Testis (tissue), 2 donors: ENCODE measurements at regions not wholly inside any gene's neighbourhood (a gene's known extent, or its start where the extent isn't known, plus 50 kb on each side); places are given as distances from the start of the nearest gene placed in this dataset.
"Not testable (repeated sequence)": the region's sequence is repeated elsewhere in the genome, so short reads cannot be mapped to it uniquely, and the experiment has no call there.

Experiments
- DNase-seq: peaks from one replicate; pipeline ENCODE4 v3.0.0-alpha.2; 2019
- H3K27ac ChIP-seq, 2 donors: fragments of 200-600 bp; sonication (generic); one replicate each; pipeline ENCODE4 v1.5.1; 2019
- H3K27me3 ChIP-seq: fragments of 200-600 bp; sonication (generic); one replicate; pipeline ENCODE4 v1.5.1; 2019
- H3K36me3 ChIP-seq: fragments of 200-600 bp; sonication (generic); one replicate; pipeline ENCODE4 v1.5.1; 2017; ENCODE audit warnings: low read depth; ENCODE audit errors: missing control alignments
- H3K4me1 ChIP-seq: fragments of 200-600 bp; sonication (generic); one replicate; pipeline ENCODE4 v1.5.1; 2019
- H3K4me3 ChIP-seq, 2 donors: fragments of 200-600 bp; sonication (generic); one replicate each; pipeline ENCODE4 v1.5.1; 2017 to 2019
- H3K9me3 ChIP-seq: fragments of 200-600 bp; sonication (generic); one replicate; pipeline ENCODE4 v1.5.1; 2017
- POLR2A ChIP-seq: fragments of 450-650 bp; IDR thresholded peaks from one replicate; pipeline ENCODE4 v1.6.1; 2017; ENCODE audit warnings: antibody characterized with exemption, mild to moderate bottlenecking, moderate library complexity
- WGBS, 2 donors: methylation state at CpG; one replicate each; pipeline ENCODE4 v1.1.5; 2018; 5-methylcytosine and 5-hydroxymethylcytosine counted together
- intact Hi-C: fragments of 100-400 bp; cut with DNase I; formaldehyde crosslinking; loops from one replicate; pipeline ENCODE4 v1.15.1; 2023; ENCODE audit warnings: low total_unique reads
- TF ChIP-seq, protein P1 (sequence below), 3 experiments: fragments of 450-650 bp in 2 of 3; fragments of 200-600 bp in 1 of 3; sonication (generic) in 1 of 3; IDR thresholded peaks; one replicate each; pipeline ENCODE4 v1.5.1; 2016 to 2019; ENCODE audit warnings: antibody characterized with exemption in 3 of 3, mild to moderate bottlenecking in 2 of 3, moderate library complexity in 1 of 3

- Histone ChIP-seq H3K4me3 (no peak overlapping the region), H3K9me3 (no peaks in the 10 kb centered on the region), H3K4me1 (no peaks in the 10 kb centered on the region), H3K27me3 (no peaks in the 10 kb centered on the region), H3K36me3 (no peaks in the 10 kb centered on the region), H3K27ac (no peak overlapping the region)
- no peak for TF ChIP-seq POLR2A
- TF ChIP-seq, protein P1, sequence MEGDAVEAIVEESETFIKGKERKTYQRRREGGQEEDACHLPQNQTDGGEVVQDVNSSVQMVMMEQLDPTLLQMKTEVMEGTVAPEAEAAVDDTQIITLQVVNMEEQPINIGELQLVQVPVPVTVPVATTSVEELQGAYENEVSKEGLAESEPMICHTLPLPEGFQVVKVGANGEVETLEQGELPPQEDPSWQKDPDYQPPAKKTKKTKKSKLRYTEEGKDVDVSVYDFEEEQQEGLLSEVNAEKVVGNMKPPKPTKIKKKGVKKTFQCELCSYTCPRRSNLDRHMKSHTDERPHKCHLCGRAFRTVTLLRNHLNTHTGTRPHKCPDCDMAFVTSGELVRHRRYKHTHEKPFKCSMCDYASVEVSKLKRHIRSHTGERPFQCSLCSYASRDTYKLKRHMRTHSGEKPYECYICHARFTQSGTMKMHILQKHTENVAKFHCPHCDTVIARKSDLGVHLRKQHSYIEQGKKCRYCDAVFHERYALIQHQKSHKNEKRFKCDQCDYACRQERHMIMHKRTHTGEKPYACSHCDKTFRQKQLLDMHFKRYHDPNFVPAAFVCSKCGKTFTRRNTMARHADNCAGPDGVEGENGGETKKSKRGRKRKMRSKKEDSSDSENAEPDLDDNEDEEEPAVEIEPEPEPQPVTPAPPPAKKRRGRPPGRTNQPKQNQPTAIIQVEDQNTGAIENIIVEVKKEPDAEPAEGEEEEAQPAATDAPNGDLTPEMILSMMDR (IDR thresholded peaks at IDR 0.05) = no peak
- 80 to 96% methylated on average over 1 of the region's 1 CpG for WGBS, 2 donors
- intact Hi-C loops = no loop called here
- no peak for DNase-seq
These were observed 86.5 kb upstream of the SYN3 start for GRCh38 chr22:33144721-33145120.

DNA sequence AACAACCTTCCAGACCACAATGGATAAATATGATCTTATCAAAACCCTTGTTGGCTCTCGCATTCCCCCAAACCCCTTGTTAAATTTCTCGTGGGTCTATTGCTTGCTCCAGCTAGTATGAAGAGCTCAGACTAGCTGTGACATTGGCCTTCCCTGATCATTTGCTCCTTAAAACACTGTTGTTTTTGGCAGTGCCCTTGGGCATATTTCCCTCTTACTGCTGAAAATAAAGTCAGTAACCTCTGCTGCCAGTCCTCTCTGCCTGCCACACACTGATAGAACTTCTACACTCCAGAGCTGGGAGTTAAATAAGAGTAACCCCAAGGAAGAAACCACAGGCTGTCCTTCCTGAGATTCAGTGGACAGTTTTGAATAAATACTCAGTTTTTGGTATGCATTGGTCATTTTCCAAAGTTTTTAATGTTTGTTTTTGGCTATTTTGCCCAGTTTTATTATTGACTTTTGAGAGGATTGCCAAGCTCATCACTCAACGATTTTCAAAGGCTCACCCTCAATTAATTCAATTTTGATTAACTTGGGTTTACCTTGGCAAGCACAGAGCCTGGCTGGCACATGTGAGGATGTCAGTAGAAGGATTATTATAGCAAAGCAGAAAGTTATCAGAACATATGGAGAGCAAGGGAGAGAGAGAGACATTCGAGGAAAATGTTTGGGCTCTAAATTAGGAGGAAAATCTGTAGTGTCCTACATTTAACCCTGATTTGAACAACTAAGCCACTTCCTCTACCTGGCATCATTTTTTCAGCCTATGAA lies 84.3 kb upstream of the SYN3 start:
- intact Hi-C loops = no loop called here
- WGBS, 2 donors = 71 to 72% methylated on average over 4 of the region's 4 CpGs
- Histone ChIP-seq H3K4me1 (no peaks in the 10 kb centered on the region), H3K4me3 (no peak overlapping the region), H3K27ac (no peak overlapping the region), H3K36me3 (no peaks in the 10 kb centered on the region), H3K27me3 (no peaks in the 10 kb centered on the region), H3K9me3 (no peaks in the 10 kb centered on the region)
- no peak for DNase-seq
- TF ChIP-seq POLR2A = no peak
- TF ChIP-seq, protein P1 (IDR thresholded peaks at IDR 0.05) = no peak

- no peaks in the 10 kb centered on the region for H3K9me3 ChIP-seq
- DNase-seq = no peak
- no peaks in the 10 kb centered on the region for H3K4me1 ChIP-seq
- no peaks in the 10 kb centered on the region for H3K27me3 ChIP-seq
- intact Hi-C loops = no loop called here
- TF ChIP-seq POLR2A = no peak
- TF ChIP-seq, protein P1 (IDR thresholded peaks at IDR 0.05) = no peak
- no peak overlapping the region for H3K27ac ChIP-seq
- no peaks in the 10 kb centered on the region for H3K36me3 ChIP-seq
- H3K4me3 ChIP-seq = no peak overlapping the region
These were observed 81.8 kb upstream of the SYN3 start for GRCh38 chr22:33139937-33140336.

DNA sequence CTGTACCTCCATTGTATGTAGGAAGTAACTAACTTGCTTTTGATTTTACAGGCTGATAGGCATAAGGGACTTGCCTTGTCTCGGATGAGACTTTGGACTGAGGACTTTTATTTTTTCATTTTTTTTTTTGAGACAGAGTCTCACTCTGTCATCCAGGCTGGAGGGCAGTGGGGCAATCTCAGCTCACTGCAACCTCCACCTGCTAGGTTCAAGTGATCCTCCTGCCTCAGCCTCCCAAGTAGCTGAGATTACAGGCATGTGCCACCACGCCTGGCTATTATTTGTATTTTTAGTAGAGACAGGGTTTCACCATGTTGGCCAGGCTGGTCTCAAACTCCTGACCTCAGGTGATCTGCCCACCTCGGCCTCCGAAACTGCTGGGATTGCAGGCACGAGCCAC lies 80.2 kb upstream of the SYN3 start:
- intact Hi-C loops, H3K27me3 ChIP-seq, H3K4me1 ChIP-seq, H3K27ac ChIP-seq, DNase-seq, H3K36me3 ChIP-seq, H3K4me3 ChIP-seq, H3K9me3 ChIP-seq: not testable (repeated sequence)
- 62 to 75% methylated on average over 5 of the region's 5 CpGs for WGBS, 2 donors

DNA sequence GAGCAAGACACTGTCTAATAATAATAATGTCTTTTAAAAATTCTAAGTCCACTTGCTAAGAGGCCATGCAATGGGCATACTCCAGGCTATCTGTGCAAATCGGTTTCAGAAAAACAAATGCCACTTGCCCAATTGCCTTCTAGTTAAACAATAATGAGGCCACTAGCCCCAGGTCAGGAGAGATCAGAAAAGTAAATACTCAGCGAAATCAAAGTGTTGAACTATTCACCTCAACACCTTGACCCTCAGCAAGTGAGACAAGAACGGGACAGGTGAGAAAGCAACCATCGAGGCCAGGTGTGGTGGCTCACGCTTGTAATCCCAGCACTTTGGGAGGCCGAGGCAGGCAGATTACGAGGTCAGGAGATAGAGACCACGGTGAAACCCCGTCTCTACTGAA lies 72.3 kb upstream of the SYN3 start:
- H3K27me3 ChIP-seq = no peaks in the 10 kb centered on the region
- no peak overlapping the region for H3K4me3 ChIP-seq
- H3K4me1 ChIP-seq = no peaks in the 10 kb centered on the region
- intact Hi-C loops = no loop called here
- H3K36me3 ChIP-seq = no peaks in the 10 kb centered on the region
- WGBS, 2 donors = 65 to 82% methylated on average over 9 of the region's 9 CpGs
- TF ChIP-seq, protein P1 (IDR thresholded peaks at IDR 0.05) = no peak
- TF ChIP-seq POLR2A = no peak
- no peaks in the 10 kb centered on the region for H3K9me3 ChIP-seq
- no peak for DNase-seq
- no peak overlapping the region for H3K27ac ChIP-seq
